ENCODE measurements at regions not wholly inside any gene's neighbourhood (a gene's known extent, or its start where the extent isn't known, plus 50 kb on each side); places are given as distances from the start of the nearest gene placed in this dataset.

GRCh38 chr1:195197116-195197515 lies 1411.1 kb downstream of the KCNT2 start:
- ChIA-PET POLR2A (no interaction called here), RAD21 (ENCODE audit: unreplicated experiment) (no interaction called here), CTCF (no interaction called here), SMC1A (ENCODE audit: uncharacterized antibody, unreplicated experiment) (no interaction called here)
- DNase-seq (ENCODE audit: low read depth, low spot score) (no peak), FAIRE-seq (no peak), ATAC-seq (no peak)
- intact Hi-C loops (cut with micrococcal nuclease; ENCODE audit: unreplicated experiment), result no loop called here
- Histone ChIP-seq H3K4me2 (ENCODE audit: control insufficient read depth, insufficient read depth) (no peak overlapping the region), H3K9me3 (replicated peaks; ENCODE audit: control insufficient read depth, insufficient read depth, low read length) (peaks cover 2% of the 10 kb centered on the region; the same call in 2 of the 3 replicates), H3K4me1 (ENCODE audit: control insufficient read depth, insufficient read depth, low read length) (peaks cover 3% of the 10 kb centered on the region; the same call in 1 of the 2 replicates), H3K9ac (ENCODE audit: control insufficient read depth, insufficient read depth, low read length) (no peak overlapping the region), H2AFZ (ENCODE audit: control insufficient read depth, low read depth, low read length) (no peak overlapping the region), H3K27me3 (replicated peaks in 1 of 2; ENCODE audit: control insufficient read depth in 2 of 2, insufficient read depth in 2 of 2, low read length in 1 of 2) (no peaks in the 10 kb centered on the region; a peak in 1 of 4 replicates), H4K20me1 (ENCODE audit: control insufficient read depth, insufficient read depth) (no peaks in the 10 kb centered on the region), H3K4me3 (no peak overlapping the region), H3K36me3 (ENCODE audit: control insufficient read depth in 2 of 2, insufficient read depth in 2 of 2, low read length in 1 of 2) (no peaks in the 10 kb centered on the region), H3K79me2 (ENCODE audit: control insufficient read depth, insufficient read depth, low read length) (no peaks in the 10 kb centered on the region), H3K27ac (ENCODE audit: control insufficient read depth, insufficient read depth) (no peak overlapping the region)
- in situ Hi-C loops (cut with MboI), result no loop called here
- 88% methylated on average over 1 of the region's 1 CpG for WGBS (ENCODE audit: insufficient coverage, insufficient replicate concordance, low lambda C conversion rate, missing lambda C conversion rate)
- no TSS peak for BruUV-seq (replicated peaks)
- TF ChIP-seq, protein P1, sequence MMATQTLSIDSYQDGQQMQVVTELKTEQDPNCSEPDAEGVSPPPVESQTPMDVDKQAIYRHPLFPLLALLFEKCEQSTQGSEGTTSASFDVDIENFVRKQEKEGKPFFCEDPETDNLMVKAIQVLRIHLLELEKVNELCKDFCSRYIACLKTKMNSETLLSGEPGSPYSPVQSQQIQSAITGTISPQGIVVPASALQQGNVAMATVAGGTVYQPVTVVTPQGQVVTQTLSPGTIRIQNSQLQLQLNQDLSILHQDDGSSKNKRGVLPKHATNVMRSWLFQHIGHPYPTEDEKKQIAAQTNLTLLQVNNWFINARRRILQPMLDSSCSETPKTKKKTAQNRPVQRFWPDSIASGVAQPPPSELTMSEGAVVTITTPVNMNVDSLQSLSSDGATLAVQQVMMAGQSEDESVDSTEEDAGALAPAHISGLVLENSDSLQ (IDR thresholded peaks at IDR 0.05), result no peak
- TF ChIP-seq BMI1 (IDR thresholded peaks at IDR 0.05; ENCODE audit: borderline replicate concordance) (no peak), POU2F2 (IDR thresholded peaks at IDR 0.05; ENCODE audit: borderline replicate concordance, low read depth, low read length) (no peak), IRF3 (IDR thresholded peaks at IDR 0.05) (no peak), POLR2AphosphoS2 (IDR thresholded peaks at IDR 0.05; ENCODE audit: low read depth, low read length) (no peak), LARP7 (IDR thresholded peaks at IDR 0.05) (no peak), BCL11A (IDR thresholded peaks at IDR 0.05; ENCODE audit: low read depth, low read length) (no peak), CREB1 (IDR thresholded peaks at IDR 0.05; ENCODE audit: low read depth) (no peak), RELA (IDR thresholded peaks at IDR 0.05; ENCODE audit: borderline replicate concordance, partially characterized antibody) (no peak)
